CD8-positive, alpha-beta memory T cell (primary cell): ENCODE measurements at regions not wholly inside any gene's neighbourhood (a gene's known extent, or its start where the extent isn't known, plus 50 kb on each side); places are given as distances from the start of the nearest gene placed in this dataset.

ENCODE experiments used
- CTCF ChIA-PET: fragments of 350-600 bp; sonication (Branson Sonifier 250); formaldehyde crosslinking; loops from one replicate; lab custom pipeline; 2021; ENCODE audit warnings: antibody characterized with exemption; lab: Charles Lee
- POLR2A ChIA-PET: fragments of 350-600 bp; sonication (Branson Sonifier 250); formaldehyde crosslinking; loops from one replicate; lab custom pipeline; 2021; ENCODE audit warnings: antibody characterized with exemption; lab: Charles Lee
- DNase-seq, 5 donors: peaks; one replicate each; pipeline versions ENCODE4 v3.0.0 to v3.0.0-alpha.2; 2020 to 2022; ENCODE audit warnings: mixed read lengths in 1 of 5
- H3K27ac ChIP-seq: one replicate; pipeline ENCODE4 v1.7.0; 2013; ENCODE audit warnings: low read depth, mild to moderate bottlenecking, low read length, moderate library complexity
- H3K27me3 ChIP-seq: 2 replicates; pipeline ENCODE4 v1.7.0; 2013; ENCODE audit warnings: low read length, mild to moderate bottlenecking; ENCODE audit not compliant: insufficient read depth, poor library complexity, severe bottlenecking
- H3K36me3 ChIP-seq: 2 replicates; pipeline ENCODE4 v1.7.0; 2013; ENCODE audit warnings: mild to moderate bottlenecking, low read length, moderate library complexity; ENCODE audit not compliant: insufficient read depth
- H3K4me1 ChIP-seq: 2 replicates; pipeline ENCODE4 v1.7.0; 2013; ENCODE audit warnings: mild to moderate bottlenecking, low read length, moderate library complexity; ENCODE audit not compliant: insufficient read depth
- H3K4me3 ChIP-seq: 2 replicates; pipeline ENCODE4 v1.7.0; 2013; ENCODE audit warnings: mild to moderate bottlenecking, low read length
- H3K9me3 ChIP-seq: 2 replicates; pipeline ENCODE4 v1.7.0; 2013; ENCODE audit warnings: mild to moderate bottlenecking, low read length
- H3K27ac Mint-ChIP-seq, 8 donors: one replicate each; pipeline ENCODE4 v1.8.0; 2020 to 2021; ENCODE audit warnings: mixed read lengths in 8 of 8, mild to moderate bottlenecking in 6 of 8, inconsistent platforms in 3 of 8, moderate library complexity in 3 of 8
- H3K27me3 Mint-ChIP-seq, 2 donors: one replicate each; pipeline ENCODE4 v1.8.0; 2020 to 2021; ENCODE audit warnings: mixed read lengths in 2 of 2, mild to moderate bottlenecking in 1 of 2, moderate library complexity in 1 of 2
- H3K36me3 Mint-ChIP-seq, 3 donors: one replicate each; pipeline ENCODE4 v1.8.0; 2020 to 2021; ENCODE audit warnings: mixed read lengths in 3 of 3, inconsistent platforms in 1 of 3, mild to moderate bottlenecking in 1 of 3
- H3K4me1 Mint-ChIP-seq, 3 donors: one replicate each; pipeline ENCODE4 v1.8.0; 2020 to 2021; ENCODE audit warnings: mixed read lengths in 3 of 3, inconsistent platforms in 1 of 3, mild to moderate bottlenecking in 1 of 3
- H3K4me3 Mint-ChIP-seq, 7 donors: one replicate each; pipeline ENCODE4 v1.8.0; 2020 to 2021; ENCODE audit warnings: mixed read lengths in 7 of 7, mild to moderate bottlenecking in 6 of 7, moderate library complexity in 4 of 7, inconsistent platforms in 2 of 7
- H3K9me3 Mint-ChIP-seq, 5 donors: one replicate each; pipeline ENCODE4 v1.8.0; 2020 to 2022; ENCODE audit warnings: mixed read lengths in 5 of 5, mild to moderate bottlenecking in 3 of 5, moderate library complexity in 2 of 5, inconsistent platforms in 1 of 5

DNA sequence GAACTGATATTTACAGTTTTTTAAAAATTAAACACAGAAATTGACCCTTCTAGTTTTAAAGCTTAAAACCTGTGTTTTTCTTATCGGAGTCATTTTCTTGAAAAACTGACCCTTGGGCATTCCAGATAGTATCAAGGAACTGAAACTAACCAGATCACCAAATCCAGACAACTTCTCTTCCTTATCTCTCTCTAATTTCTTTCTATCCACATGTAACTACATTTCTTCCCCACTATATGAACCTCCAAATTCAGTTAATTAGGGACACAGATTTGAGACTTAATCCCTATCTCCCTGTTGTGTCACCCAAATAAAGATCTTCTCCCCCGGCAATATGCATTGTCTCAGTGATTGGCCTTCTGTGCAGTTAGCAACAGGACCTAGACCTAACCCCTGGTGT lies 1643.0 kb upstream of the CDH6 start:
- no peak overlapping the region for H3K27ac ChIP-seq
- Mint-ChIP-seq H3K27me3 (no peaks in the 10 kb centered on the region), H3K9me3 (peaks cover 11 to 38% (median 22%) of the 10 kb centered on the region in 5 donors), H3K4me3 (no peak overlapping the region), H3K4me1 (no peaks in the 10 kb centered on the region), H3K27ac (no peak overlapping the region), H3K36me3 (no peaks in the 10 kb centered on the region)
- no peaks in the 10 kb centered on the region for H3K4me1 ChIP-seq
- no peaks in the 10 kb centered on the region for H3K36me3 ChIP-seq
- no peak for DNase-seq
- no peaks in the 10 kb centered on the region for H3K27me3 ChIP-seq
- H3K4me3 ChIP-seq = no peak overlapping the region
- H3K9me3 ChIP-seq = no peaks in the 10 kb centered on the region
- CTCF ChIA-PET = no interaction called here
- POLR2A ChIA-PET = no interaction called here

GRCh38 chr5:29548262-29548661 lies 1645.2 kb upstream of the CDH6 start:
- Mint-ChIP-seq H3K27ac (no peak overlapping the region), H3K27me3 (no peaks in the 10 kb centered on the region), H3K4me1 (no peaks in the 10 kb centered on the region), H3K4me3 (no peak overlapping the region), H3K9me3 (peaks cover 13 to 26% (median 17%) of the 10 kb centered on the region in 5 donors), H3K36me3 (peaks cover 0 to 1% (median 0%) of the 10 kb centered on the region in 3 donors)
- CTCF ChIA-PET = no interaction called here
- DNase-seq = no peak
- H3K4me3 ChIP-seq = no peak overlapping the region
- no peaks in the 10 kb centered on the region for H3K4me1 ChIP-seq
- POLR2A ChIA-PET = no interaction called here
- no peak overlapping the region for H3K27ac ChIP-seq
- H3K27me3 ChIP-seq = no peaks in the 10 kb centered on the region
- no peaks in the 10 kb centered on the region for H3K9me3 ChIP-seq
- H3K36me3 ChIP-seq = no peaks in the 10 kb centered on the region

DNA sequence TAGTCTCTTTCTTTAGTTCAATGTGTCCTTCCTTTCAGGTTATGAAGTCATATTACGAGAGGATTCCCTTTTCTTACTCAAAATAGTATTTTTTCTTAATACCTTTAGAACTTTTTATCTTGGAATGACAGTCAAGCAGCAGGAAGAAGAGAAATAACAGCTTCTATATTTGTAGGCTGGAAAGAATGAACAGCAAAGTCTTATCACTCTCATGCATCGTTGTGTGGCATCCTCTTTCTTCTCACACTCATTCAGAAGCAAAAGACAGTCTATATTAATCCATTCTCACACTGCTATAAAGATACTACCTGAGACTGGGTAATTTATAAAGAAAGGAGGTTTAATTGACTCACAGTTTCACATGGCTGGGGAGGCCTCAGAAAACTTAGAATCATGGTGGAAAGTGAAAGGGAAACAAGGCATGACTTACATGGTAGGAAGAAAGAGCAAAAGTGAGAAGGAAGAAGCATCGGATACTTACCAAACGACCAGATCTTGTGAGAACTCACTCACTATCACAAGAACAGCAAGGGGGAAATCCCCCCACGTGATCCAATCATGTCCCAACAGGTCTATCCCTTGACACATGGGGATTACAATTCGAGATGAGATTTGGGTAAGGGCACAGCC lies 1646.1 kb upstream of the CDH6 start:
- Mint-ChIP-seq H3K27ac (no peak overlapping the region), H3K9me3 (peaks cover 13 to 23% (median 17%) of the 10 kb centered on the region in 5 donors), H3K4me3 (no peak overlapping the region), H3K4me1 (no peaks in the 10 kb centered on the region), H3K27me3 (no peaks in the 10 kb centered on the region), H3K36me3 (peaks cover 0 to 1% (median 0%) of the 10 kb centered on the region in 3 donors)
- Histone ChIP-seq H3K9me3 (no peaks in the 10 kb centered on the region), H3K4me1 (no peaks in the 10 kb centered on the region), H3K27me3 (no peaks in the 10 kb centered on the region), H3K36me3 (no peaks in the 10 kb centered on the region), H3K27ac (no peak overlapping the region), H3K4me3 (no peak overlapping the region)
- DNase-seq = no peak
- ChIA-PET CTCF (no interaction called here), POLR2A (no interaction called here)

DNA sequence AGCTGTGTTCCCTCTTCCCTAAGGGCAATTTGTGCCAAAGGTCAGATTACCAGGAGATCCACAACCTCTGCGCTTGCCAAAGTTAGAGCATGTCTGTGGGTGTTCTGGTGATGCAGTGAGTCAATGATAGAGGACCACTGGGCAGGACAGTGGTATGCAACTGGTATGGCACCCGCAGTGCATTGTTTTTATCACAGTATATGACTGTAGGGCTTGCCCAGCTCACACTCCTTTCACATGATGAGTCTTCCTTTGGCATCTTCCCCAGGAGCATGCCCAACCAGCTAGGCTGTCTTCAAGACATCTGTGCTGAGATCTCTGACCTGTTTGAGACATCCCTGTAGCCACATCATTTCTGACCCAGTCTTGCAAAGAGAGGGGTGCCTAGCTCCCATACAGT lies 1650.0 kb upstream of the CDH6 start:
- POLR2A ChIA-PET = no interaction called here
- no peak overlapping the region for H3K4me3 Mint-ChIP-seq
- H3K27me3 Mint-ChIP-seq = no peaks in the 10 kb centered on the region

GRCh38 chr5:29524227-29524626 lies 1669.3 kb upstream of the CDH6 start:
- no peak for DNase-seq
- Histone ChIP-seq H3K9me3 (no peaks in the 10 kb centered on the region), H3K27ac (no peak overlapping the region), H3K36me3 (no peaks in the 10 kb centered on the region), H3K4me3 (no peak overlapping the region), H3K27me3 (no peaks in the 10 kb centered on the region), H3K4me1 (no peaks in the 10 kb centered on the region)
- H3K9me3 Mint-ChIP-seq = peaks cover 0 to 22% (median 7%) of the 10 kb centered on the region in 5 donors
- CTCF ChIA-PET = no interaction called here
- H3K27me3 Mint-ChIP-seq = no peaks in the 10 kb centered on the region
- H3K4me3 Mint-ChIP-seq = no peak overlapping the region
- POLR2A ChIA-PET = no interaction called here
- H3K4me1 Mint-ChIP-seq = no peaks in the 10 kb centered on the region
- H3K36me3 Mint-ChIP-seq = no peaks in the 10 kb centered on the region
- no peak overlapping the region for H3K27ac Mint-ChIP-seq

More for the DNA sequence above, 1650.0 kb upstream of the CDH6 start:
- H3K4me3 ChIP-seq = no peak overlapping the region
- H3K27me3 ChIP-seq = no peaks in the 10 kb centered on the region
- Mint-ChIP-seq H3K4me1 (no peaks in the 10 kb centered on the region), H3K9me3 (peaks cover 14 to 25% (median 22%) of the 10 kb centered on the region in 5 donors), H3K36me3 (peaks cover 0 to 1% (median 0%) of the 10 kb centered on the region in 3 donors), H3K27ac (no peak overlapping the region)
- H3K27ac ChIP-seq = no peak overlapping the region
- CTCF ChIA-PET = no interaction called here
- no peaks in the 10 kb centered on the region for H3K4me1 ChIP-seq
- no peak for DNase-seq
- no peaks in the 10 kb centered on the region for H3K36me3 ChIP-seq
- no peaks in the 10 kb centered on the region for H3K9me3 ChIP-seq

DNA sequence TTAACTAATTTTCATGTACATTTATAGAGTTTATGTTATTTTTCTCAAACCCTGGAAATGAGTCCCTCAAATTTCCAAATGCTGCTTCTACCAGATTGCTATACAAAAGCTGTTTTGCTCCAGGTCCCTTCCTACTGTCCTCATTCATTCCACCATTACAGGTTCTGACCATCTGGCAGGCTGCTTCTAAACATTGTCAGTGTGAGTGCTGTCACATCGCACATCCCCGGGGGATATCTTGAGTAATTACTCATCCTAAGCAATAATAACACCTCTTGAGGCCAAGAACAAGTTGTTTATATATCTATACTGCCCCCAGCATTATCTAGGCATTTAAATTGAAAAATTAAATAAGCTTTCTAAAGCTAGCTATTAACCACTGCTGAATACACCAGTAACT lies 1675.3 kb upstream of the CDH6 start:
- Mint-ChIP-seq H3K4me3 (no peak overlapping the region), H3K9me3 (peaks cover 0 to 24% (median 7%) of the 10 kb centered on the region in 5 donors), H3K27ac (no peak overlapping the region), H3K36me3 (no peaks in the 10 kb centered on the region), H3K4me1 (no peaks in the 10 kb centered on the region), H3K27me3 (no peaks in the 10 kb centered on the region)
- Histone ChIP-seq H3K27ac (no peak overlapping the region), H3K4me1 (no peaks in the 10 kb centered on the region), H3K9me3 (no peaks in the 10 kb centered on the region), H3K4me3 (no peak overlapping the region), H3K36me3 (no peaks in the 10 kb centered on the region), H3K27me3 (no peaks in the 10 kb centered on the region)
- ChIA-PET POLR2A (no interaction called here), CTCF (no interaction called here)
- DNase-seq = no peak

GRCh38 chr5:29516224-29516623 lies 1677.3 kb upstream of the CDH6 start:
- no peaks in the 10 kb centered on the region for H3K36me3 Mint-ChIP-seq
- peaks cover 0 to 32% (median 10%) of the 10 kb centered on the region in 5 donors for H3K9me3 Mint-ChIP-seq
- no peaks in the 10 kb centered on the region for H3K27me3 Mint-ChIP-seq
- no peaks in the 10 kb centered on the region for H3K27me3 ChIP-seq
- no peak for DNase-seq
- POLR2A ChIA-PET = no interaction called here
- no peak overlapping the region for H3K27ac ChIP-seq
- H3K9me3 ChIP-seq = no peaks in the 10 kb centered on the region
- no peak overlapping the region for H3K4me3 ChIP-seq
- CTCF ChIA-PET = no interaction called here
- H3K36me3 ChIP-seq = no peaks in the 10 kb centered on the region
- no peaks in the 10 kb centered on the region for H3K4me1 Mint-ChIP-seq
- H3K27ac Mint-ChIP-seq = no peak overlapping the region
- no peak overlapping the region for H3K4me3 Mint-ChIP-seq
- no peaks in the 10 kb centered on the region for H3K4me1 ChIP-seq

DNA sequence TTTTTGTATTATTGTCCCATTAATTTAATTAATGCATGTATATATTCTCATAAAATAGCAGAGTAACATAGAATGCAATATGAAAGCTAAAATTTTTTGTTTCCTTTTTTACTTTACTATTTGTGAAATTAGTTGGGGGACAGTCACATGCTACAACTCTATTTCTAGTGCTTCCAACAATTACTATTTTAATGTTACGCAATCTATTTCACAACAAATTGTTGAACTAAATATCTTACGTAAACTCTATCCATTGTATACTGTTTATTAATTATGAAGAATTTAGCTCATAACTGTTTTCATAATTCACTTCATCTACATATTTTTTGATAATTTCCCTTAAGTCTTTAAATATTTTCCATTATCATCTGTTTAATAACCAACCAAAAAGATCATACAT lies 1685.4 kb upstream of the CDH6 start:
- Histone ChIP-seq H3K36me3 (no peaks in the 10 kb centered on the region), H3K4me3 (no peak overlapping the region), H3K9me3 (no peaks in the 10 kb centered on the region), H3K27me3 (no peaks in the 10 kb centered on the region), H3K4me1 (no peaks in the 10 kb centered on the region), H3K27ac (no peak overlapping the region)
- Mint-ChIP-seq H3K27ac (no peak overlapping the region), H3K4me1 (no peaks in the 10 kb centered on the region), H3K27me3 (no peaks in the 10 kb centered on the region), H3K36me3 (no peaks in the 10 kb centered on the region), H3K9me3 (peaks cover 4 to 27% (median 14%) of the 10 kb centered on the region in 5 donors), H3K4me3 (no peak overlapping the region)
- DNase-seq = no peak
- POLR2A ChIA-PET = no interaction called here
- CTCF ChIA-PET = no interaction called here
